ENCODE measurements at regions not wholly inside any gene's neighbourhood (a gene's known extent, or its start where the extent isn't known, plus 50 kb on each side); places are given as distances from the start of the nearest gene placed in this dataset.

GRCh38 chr1:212155219-212155618 lies 119.7 kb downstream of the DTL start:
- Histone ChIP-seq H3K9ac (ENCODE audit: low read length in 3 of 3) (no peak overlapping the region), H3K27ac (ENCODE audit: low read depth in 2 of 2, low read length in 2 of 2) (no peak overlapping the region), H3K27me3 (ENCODE audit: control insufficient read depth, insufficient read depth, low read length) (no peaks in the 10 kb centered on the region), H3K4me1 (ENCODE audit: control insufficient read depth in 2 of 3, insufficient read depth in 2 of 3, low read depth in 1 of 3, low read length in 3 of 3) (no peaks in the 10 kb centered on the region), H3K4me3 (ENCODE audit: low read length in 3 of 3) (no peak overlapping the region), H3K36me3 (ENCODE audit: control insufficient read depth in 2 of 3, insufficient read depth in 3 of 3, low read length in 3 of 3) (no peaks in the 10 kb centered on the region), H3K9me3 (ENCODE audit: control insufficient read depth in 2 of 3, insufficient read depth in 1 of 3, low read length in 3 of 3) (no peaks in the 10 kb centered on the region)
- DNase-seq (no peak), FAIRE-seq (no peak)
- TF ChIP-seq CTCF (IDR thresholded peaks at IDR 0.05; ENCODE audit: borderline replicate concordance, extremely low read depth, insufficient read depth) = no peak
- intact Hi-C loops (cut with DNase I) = no loop called here

GRCh38 chr1:212157252-212157651 lies 121.7 kb downstream of the DTL start:
- Histone ChIP-seq H3K4me1 (ENCODE audit: control insufficient read depth in 2 of 3, insufficient read depth in 2 of 3, low read depth in 1 of 3, low read length in 3 of 3) (no peaks in the 10 kb centered on the region), H3K9me3 (ENCODE audit: control insufficient read depth in 2 of 3, insufficient read depth in 1 of 3, low read length in 3 of 3) (no peaks in the 10 kb centered on the region), H3K36me3 (ENCODE audit: control insufficient read depth in 2 of 3, insufficient read depth in 3 of 3, low read length in 3 of 3) (no peaks in the 10 kb centered on the region), H3K27me3 (ENCODE audit: control insufficient read depth, insufficient read depth, low read length) (no peaks in the 10 kb centered on the region), H3K9ac (ENCODE audit: low read length in 3 of 3) (no peak overlapping the region), H3K27ac (ENCODE audit: low read depth in 2 of 2, low read length in 2 of 2) (no peak overlapping the region), H3K4me3 (ENCODE audit: low read length in 3 of 3) (no peak overlapping the region)
- FAIRE-seq (no peak), DNase-seq (no peak)
- intact Hi-C loops (cut with DNase I) = no loop called here
- TF ChIP-seq CTCF (IDR thresholded peaks at IDR 0.05; ENCODE audit: borderline replicate concordance, extremely low read depth, insufficient read depth) = no peak

GRCh38 chr1:212158912-212159796 lies 123.6 kb downstream of the DTL start:
- Histone ChIP-seq H3K4me3 (ENCODE audit: low read length in 3 of 3) (no peak overlapping the region), H3K27ac (ENCODE audit: low read depth in 2 of 2, low read length in 2 of 2) (no peak overlapping the region), H3K9ac (ENCODE audit: low read length in 3 of 3) (no peak overlapping the region), H3K27me3 (ENCODE audit: control insufficient read depth, insufficient read depth, low read length) (no peaks in the 10 kb centered on the region), H3K36me3 (ENCODE audit: control insufficient read depth in 2 of 3, insufficient read depth in 3 of 3, low read length in 3 of 3) (no peaks in the 10 kb centered on the region), H3K9me3 (ENCODE audit: control insufficient read depth in 2 of 3, insufficient read depth in 1 of 3, low read length in 3 of 3) (no peaks in the 10 kb centered on the region), H3K4me1 (ENCODE audit: control insufficient read depth in 2 of 3, insufficient read depth in 2 of 3, low read depth in 1 of 3, low read length in 3 of 3) (peaks cover 0 to 2% (median 0%) of the 10 kb centered on the region in 3 donors)
- TF ChIP-seq CTCF (IDR thresholded peaks at IDR 0.05; ENCODE audit: borderline replicate concordance, extremely low read depth, insufficient read depth) = no peak
- intact Hi-C loops (cut with DNase I) = no loop called here
- DNase-seq (no peak), FAIRE-seq (no peak)

Measured in kidney (tissue), 13 donors.